ENCODE measurements at regions not wholly inside any gene's neighbourhood (a gene's known extent, or its start where the extent isn't known, plus 50 kb on each side); places are given as distances from the start of the nearest gene placed in this dataset.

GRCh38 chr15:62889141-62889661 is 153.3 kb upstream of the TPM1 start:
- no peak overlapping the region for H3K27ac ChIP-seq (ENCODE audit: low read length)
- no peaks in the 10 kb centered on the region for H4K20me1 ChIP-seq (ENCODE audit: insufficient read depth, low read length)
- no peak overlapping the region for H3K4me2 ChIP-seq (ENCODE audit: low read length)
- H3K36me3 ChIP-seq (replicated peaks; ENCODE audit: low read depth, low read length) = no peaks in the 10 kb centered on the region
- H3K79me2 ChIP-seq (ENCODE audit: low read length) = no peaks in the 10 kb centered on the region
- no peak for TF ChIP-seq CTCF (IDR thresholded peaks at IDR 0.05; ENCODE audit: low read depth, low read length)
- TF ChIP-seq EZH2phosphoT487 (IDR thresholded peaks at IDR 0.05; ENCODE audit: low read depth) = no peak
- no peak overlapping the region for H2AFZ ChIP-seq (ENCODE audit: low read depth, low read length)
- H3K4me1 ChIP-seq (ENCODE audit: low read length) = no peaks in the 10 kb centered on the region
- H3K9me3 ChIP-seq (ENCODE audit: insufficient read depth, low read length) = no peaks in the 10 kb centered on the region
- H3K27me3 ChIP-seq (ENCODE audit: low read depth, low read length) = peaks cover 14% of the 10 kb centered on the region
- no peak overlapping the region for H3K9ac ChIP-seq (ENCODE audit: low read length)
- H3K4me3 ChIP-seq (ENCODE audit: low read length) = no peak overlapping the region

GRCh38 chr15:62889734-62890505 is 152.6 kb upstream of the TPM1 start:
- Histone ChIP-seq H2AFZ (ENCODE audit: low read depth, low read length) (no peak overlapping the region), H3K36me3 (replicated peaks; ENCODE audit: low read depth, low read length) (no peaks in the 10 kb centered on the region), H3K4me3 (ENCODE audit: low read length) (no peak overlapping the region), H3K79me2 (ENCODE audit: low read length) (no peaks in the 10 kb centered on the region), H3K9me3 (ENCODE audit: insufficient read depth, low read length) (no peaks in the 10 kb centered on the region), H3K27ac (ENCODE audit: low read length) (no peak overlapping the region), H4K20me1 (ENCODE audit: insufficient read depth, low read length) (no peaks in the 10 kb centered on the region), H3K4me1 (ENCODE audit: low read length) (no peaks in the 10 kb centered on the region), H3K4me2 (ENCODE audit: low read length) (no peak overlapping the region), H3K9ac (ENCODE audit: low read length) (no peak overlapping the region), H3K27me3 (ENCODE audit: low read depth, low read length) (peaks cover 10% of the 10 kb centered on the region; the same call in 1 of the 2 replicates)
- TF ChIP-seq EZH2phosphoT487 (IDR thresholded peaks at IDR 0.05; ENCODE audit: low read depth) (no peak), CTCF (IDR thresholded peaks at IDR 0.05; ENCODE audit: low read depth, low read length) (no peak)

- no peak overlapping the region for H2AFZ ChIP-seq (ENCODE audit: low read depth, low read length)
- H4K20me1 ChIP-seq (ENCODE audit: insufficient read depth, low read length) = no peaks in the 10 kb centered on the region
- H3K36me3 ChIP-seq (replicated peaks; ENCODE audit: low read depth, low read length) = no peaks in the 10 kb centered on the region
- TF ChIP-seq EZH2phosphoT487 (IDR thresholded peaks at IDR 0.05; ENCODE audit: low read depth) (no peak), CTCF (IDR thresholded peaks at IDR 0.05; ENCODE audit: low read depth, low read length) (no peak)
- no peak overlapping the region for H3K9ac ChIP-seq (ENCODE audit: low read length)
- no peak overlapping the region for H3K4me3 ChIP-seq (ENCODE audit: low read length)
- H3K4me1 ChIP-seq (ENCODE audit: low read length) = no peaks in the 10 kb centered on the region
- H3K9me3 ChIP-seq (ENCODE audit: insufficient read depth, low read length) = no peaks in the 10 kb centered on the region
- no peaks in the 10 kb centered on the region for H3K79me2 ChIP-seq (ENCODE audit: low read length)
- no peak overlapping the region for H3K27ac ChIP-seq (ENCODE audit: low read length)
- H3K27me3 ChIP-seq (ENCODE audit: low read depth, low read length) = peaks cover 11% of the 10 kb centered on the region; the same call in 1 of the 2 replicates
- no peak overlapping the region for H3K4me2 ChIP-seq (ENCODE audit: low read length)
These were observed 148.0 kb upstream of the TPM1 start for GRCh38 chr15:62894322-62895085.

Data from OCI-LY3 (cell line).